HCT116 (cell line): ENCODE measurements at regions not wholly inside any gene's neighbourhood (a gene's known extent, or its start where the extent isn't known, plus 50 kb on each side); places are given as distances from the start of the nearest gene placed in this dataset.

ENCODE experiments used
- ATAC-seq: fragments of 200-7000 bp; cut with Tn5 transposase; 2 replicates; pipeline ENCODE4 v1.9.1; 2020; ENCODE audit warnings: mild to moderate bottlenecking, moderate library complexity
- BruUV-seq: library from RNA; stranded (reverse); fragments of 400-500 nt; replicated peaks from 2 replicates; lab custom pipeline; 2021; lab: Mats Ljungman, UMichigan
- CTCF ChIA-PET: fragments of 300-600 bp; sonication (Branson Sonifier 250); formaldehyde crosslinking; loops from one replicate; lab custom pipeline; 2021; ENCODE audit warnings: antibody characterized with exemption; lab: Charles Lee
- POLR2A ChIA-PET: fragments of 300-600, 350-600 bp; sonication (Branson Sonifier 250); formaldehyde crosslinking; loops from one replicate; lab custom pipeline; 2021; ENCODE audit warnings: antibody characterized with exemption; lab: Charles Lee
- RAD21 ChIA-PET, 2 experiments: fragments of 300-600 bp; sonication (Branson Sonifier 250); formaldehyde crosslinking; loops; one replicate each; lab custom pipeline; 2023; ENCODE audit warnings: low total read pairs in 2 of 2; ENCODE audit not compliant: uncharacterized antibody in 2 of 2, unreplicated experiment in 2 of 2, low non-redundant PET in 1 of 2; lab: Charles Lee
- DNase-seq: peaks from one replicate; pipeline ENCODE4 v3.0.0-alpha.2; 2010; ENCODE audit warnings: low read depth, low spot score
- H2AFZ ChIP-seq: fragments of 200-600 bp; shearing (Covaris generic), sonication (generic); 2 replicates; pipeline ENCODE4 v1.6.1; 2017; ENCODE audit warnings: low read depth, mixed run types, mixed read lengths, antibody characterized with exemption, low read length; ENCODE audit not compliant: poor library complexity, severe bottlenecking
- H3K27ac ChIP-seq: 2 replicates; pipeline ENCODE4 v1.5.1; 2012; ENCODE audit warnings: low read depth, low read length
- H3K27me3 ChIP-seq: fragments of 200-600 bp; sonication (generic); 2 replicates; pipeline ENCODE4 v1.6.1; 2016; ENCODE audit warnings: mixed run types, low read length, mixed read lengths; ENCODE audit not compliant: insufficient read depth
- H3K36me3 ChIP-seq, 2 experiments: fragments of 200-500 bp in 1 of 2; fragments of 200-600 bp in 1 of 2; sonication (Bioruptor generic) in 1 of 2; sonication (generic) in 1 of 2; 2 replicates each; pipeline versions ENCODE4 v1.5.1 to v1.6.1; 2014 to 2016; ENCODE audit warnings: low read length in 2 of 2, inconsistent platforms in 1 of 2, mixed read lengths in 1 of 2, mixed run types in 1 of 2; ENCODE audit not compliant: insufficient read depth in 2 of 2, control insufficient read depth in 1 of 2
- H3K4me1 ChIP-seq, 2 experiments: fragments of 200-600 bp in 1 of 2; sonication (generic) in 1 of 2; 2 replicates each; pipeline versions ENCODE4 v1.5.1 to v1.6.1; 2012 to 2017; ENCODE audit warnings: low read length in 2 of 2, inconsistent platforms in 1 of 2, mild to moderate bottlenecking in 1 of 2, mixed read lengths in 1 of 2, mixed run types in 1 of 2, moderate library complexity in 1 of 2; ENCODE audit not compliant: insufficient read depth in 2 of 2, control insufficient read depth in 1 of 2
- H3K4me2 ChIP-seq: fragments of 200-600 bp; sonication (generic); 2 replicates; pipeline ENCODE4 v1.6.1; 2017; ENCODE audit warnings: mixed run types, low read length, mixed read lengths
- H3K4me3 ChIP-seq, 2 experiments: fragments of 200-600 bp in 1 of 2; sonication (generic) in 1 of 2; replicated peaks in 1 of 2; 2 replicates each; pipeline ENCODE4 v1.5.1; 2011 to 2016; ENCODE audit warnings: low read length in 2 of 2, control low read depth in 1 of 2, low read depth in 1 of 2, mild to moderate bottlenecking in 1 of 2, mixed read lengths in 1 of 2, mixed run types in 1 of 2
- H3K79me2 ChIP-seq: fragments of 200-600 bp; sonication (generic); 2 replicates; pipeline ENCODE4 v1.6.1; 2017; ENCODE audit warnings: mild to moderate bottlenecking, mixed run types, low read length, moderate library complexity, mixed read lengths; ENCODE audit not compliant: insufficient read depth
- H3K9ac ChIP-seq: fragments of 200-600 bp; sonication (generic); 2 replicates; pipeline ENCODE4 v1.6.1; 2016; ENCODE audit warnings: low read length, mixed read lengths
- H3K9me2 ChIP-seq: fragments of 200-600 bp; sonication (generic), shearing (Covaris generic); 2 replicates; pipeline ENCODE4 v1.6.1; 2017; ENCODE audit warnings: mixed run types, mild to moderate bottlenecking, moderate library complexity; ENCODE audit not compliant: insufficient read depth
- H3K9me3 ChIP-seq, 2 experiments: fragments of 200-500 bp in 1 of 2; fragments of 200-600 bp in 1 of 2; sonication (Bioruptor generic) in 1 of 2; sonication (generic) in 1 of 2; 2 replicates each; pipeline ENCODE4 v1.6.1; 2014 to 2017; ENCODE audit warnings: low read length in 2 of 2, mixed read lengths in 2 of 2, inconsistent platforms in 1 of 2, low read depth in 1 of 2, mild to moderate bottlenecking in 1 of 2, mixed run types in 1 of 2, moderate library complexity in 1 of 2; ENCODE audit not compliant: control insufficient read depth in 1 of 2, insufficient read depth in 1 of 2
- H4K20me1 ChIP-seq: fragments of 200-600 bp; sonication (generic), shearing (Covaris generic); 2 replicates; pipeline ENCODE4 v1.6.1; 2017; ENCODE audit warnings: mixed run types, mild to moderate bottlenecking, moderate library complexity; ENCODE audit not compliant: insufficient read depth
- CBX3 ChIP-seq: IDR thresholded peaks from 2 replicates; pipeline ENCODE4 v1.6.1; 2012; ENCODE audit warnings: low read depth
- ELF1 ChIP-seq: IDR thresholded peaks from 2 replicates; pipeline ENCODE4 v1.6.1; 2012; ENCODE audit warnings: low read depth, borderline replicate concordance
- EZH2 ChIP-seq: fragments of 200-600 bp; sonication (generic); IDR thresholded peaks from 2 replicates; pipeline ENCODE4 v1.6.1; 2017; ENCODE audit warnings: antibody characterized with exemption, mixed run types
- FOSL1 ChIP-seq: IDR thresholded peaks from 2 replicates; pipeline ENCODE4 v1.6.1; 2012; ENCODE audit warnings: low read depth
- JUND ChIP-seq: IDR thresholded peaks from 2 replicates; pipeline ENCODE4 v1.6.1; 2012
- RAD21 ChIP-seq: IDR thresholded peaks from 2 replicates; pipeline ENCODE4 v1.6.1; 2012; ENCODE audit warnings: low read depth, mild to moderate bottlenecking
- SP1 ChIP-seq: IDR thresholded peaks from 2 replicates; pipeline ENCODE4 v1.6.1; 2012; ENCODE audit warnings: low read depth
- SRF ChIP-seq: IDR thresholded peaks from 2 replicates; pipeline ENCODE4 v1.6.1; 2012; ENCODE audit warnings: low read depth
- TCF7L2 ChIP-seq: IDR thresholded peaks from 2 replicates; pipeline ENCODE4 v1.7.0; 2011; ENCODE audit warnings: borderline replicate concordance, inconsistent platforms; ENCODE audit not compliant: insufficient read depth, insufficient read length; ENCODE audit errors: extremely low read depth
- ZFX ChIP-seq: fragments of 450-650 bp; IDR thresholded peaks from 2 replicates; pipeline ENCODE4 v1.6.1; 2017
- ZNF274 ChIP-seq: fragments of 200-500 bp; sonication (Bioruptor generic); IDR thresholded peaks from 2 replicates; pipeline ENCODE4 v1.6.1; 2014; ENCODE audit warnings: mild to moderate bottlenecking, low read depth, low read length, inconsistent platforms
- intact Hi-C: fragments of 100-400 bp; cut with micrococcal nuclease; formaldehyde crosslinking; loops from 2 replicates; pipeline ENCODE4 v1.10.0; 2022
- TF ChIP-seq, protein P1 (sequence below): IDR thresholded peaks from 2 replicates; pipeline ENCODE4 v1.6.1; 2012
- TF ChIP-seq, protein P2 (sequence below): IDR thresholded peaks from 2 replicates; pipeline ENCODE4 v1.6.1; 2011; ENCODE audit warnings: mild to moderate bottlenecking, low read length, moderate library complexity; ENCODE audit not compliant: insufficient replicate concordance; ENCODE audit errors: extremely low read depth
- TF ChIP-seq, protein P3 (sequence below): IDR thresholded peaks from 2 replicates; pipeline ENCODE4 v1.6.1; 2012; ENCODE audit warnings: low read depth

DNA sequence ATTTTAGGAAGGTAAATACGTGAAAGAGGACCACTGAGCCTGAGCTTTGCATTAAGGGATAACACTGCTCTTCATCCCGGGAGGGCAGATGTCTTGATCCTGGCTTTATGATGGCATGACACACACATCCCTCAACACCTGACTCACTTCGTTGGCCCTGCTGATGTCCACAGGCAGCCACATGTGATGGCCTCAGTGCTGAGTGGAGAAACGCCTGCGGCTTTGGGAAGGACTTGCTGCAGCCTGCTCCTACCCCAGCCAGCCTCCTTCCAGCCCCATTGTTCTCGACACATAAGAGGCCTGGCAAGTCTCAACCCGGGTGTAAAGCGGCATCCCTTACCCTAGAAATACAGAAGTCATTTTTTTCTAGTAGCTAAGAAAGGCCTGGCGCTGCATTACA, 169.0 kb downstream of the SYK start (continued):
- TF ChIP-seq, protein P1, sequence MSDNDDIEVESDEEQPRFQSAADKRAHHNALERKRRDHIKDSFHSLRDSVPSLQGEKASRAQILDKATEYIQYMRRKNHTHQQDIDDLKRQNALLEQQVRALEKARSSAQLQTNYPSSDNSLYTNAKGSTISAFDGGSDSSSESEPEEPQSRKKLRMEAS = no peak
- TF ChIP-seq, all 23 proteins: peak for 0

DNA sequence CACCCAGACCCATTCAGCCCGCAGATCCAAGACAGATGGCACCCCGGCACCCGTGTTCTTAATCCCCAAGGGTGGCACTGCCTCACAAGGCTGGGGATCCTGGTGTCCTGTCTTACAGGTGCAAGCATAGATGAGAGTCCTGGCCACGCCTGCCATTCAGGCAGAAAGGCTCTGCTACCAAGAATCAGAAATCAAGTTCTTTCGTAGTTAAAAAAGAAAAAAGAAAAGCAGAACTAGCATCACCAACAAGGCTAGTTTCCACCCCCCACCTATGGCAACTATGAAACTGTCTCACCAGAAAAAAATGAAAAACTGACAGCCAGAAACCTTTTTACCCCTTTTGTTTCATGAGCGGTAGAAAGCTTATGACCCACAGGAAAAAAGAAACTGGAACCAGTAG, 170.4 kb downstream of the SYK start:
- H3K9ac ChIP-seq = no peak overlapping the region
- no peaks in the 10 kb centered on the region for H3K79me2 ChIP-seq
- no peaks in the 10 kb centered on the region for H4K20me1 ChIP-seq
- ChIA-PET CTCF (no interaction called here), RAD21 (no interaction called here), POLR2A (no interaction called here)
- no peak for ATAC-seq
- H3K4me3 ChIP-seq = no peak overlapping the region
- no TSS peak for BruUV-seq
- intact Hi-C loops = no loop called here
- TF ChIP-seq JUND (no peak), SP1 (no peak), TCF7L2 (no peak), CBX3 (no peak), RAD21 (no peak), EZH2 (no peak), ELF1 (no peak), ZNF274 (no peak), ZFX (no peak), FOSL1 (no peak), SRF (no peak)
- TF ChIP-seq, protein P2, sequence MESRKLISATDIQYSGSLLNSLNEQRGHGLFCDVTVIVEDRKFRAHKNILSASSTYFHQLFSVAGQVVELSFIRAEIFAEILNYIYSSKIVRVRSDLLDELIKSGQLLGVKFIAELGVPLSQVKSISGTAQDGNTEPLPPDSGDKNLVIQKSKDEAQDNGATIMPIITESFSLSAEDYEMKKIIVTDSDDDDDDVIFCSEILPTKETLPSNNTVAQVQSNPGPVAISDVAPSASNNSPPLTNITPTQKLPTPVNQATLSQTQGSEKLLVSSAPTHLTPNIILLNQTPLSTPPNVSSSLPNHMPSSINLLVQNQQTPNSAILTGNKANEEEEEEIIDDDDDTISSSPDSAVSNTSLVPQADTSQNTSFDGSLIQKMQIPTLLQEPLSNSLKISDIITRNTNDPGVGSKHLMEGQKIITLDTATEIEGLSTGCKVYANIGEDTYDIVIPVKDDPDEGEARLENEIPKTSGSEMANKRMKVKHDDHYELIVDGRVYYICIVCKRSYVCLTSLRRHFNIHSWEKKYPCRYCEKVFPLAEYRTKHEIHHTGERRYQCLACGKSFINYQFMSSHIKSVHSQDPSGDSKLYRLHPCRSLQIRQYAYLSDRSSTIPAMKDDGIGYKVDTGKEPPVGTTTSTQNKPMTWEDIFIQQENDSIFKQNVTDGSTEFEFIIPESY = no peak
- TF ChIP-seq, protein P1 = no peak
- TF ChIP-seq, protein P3, sequence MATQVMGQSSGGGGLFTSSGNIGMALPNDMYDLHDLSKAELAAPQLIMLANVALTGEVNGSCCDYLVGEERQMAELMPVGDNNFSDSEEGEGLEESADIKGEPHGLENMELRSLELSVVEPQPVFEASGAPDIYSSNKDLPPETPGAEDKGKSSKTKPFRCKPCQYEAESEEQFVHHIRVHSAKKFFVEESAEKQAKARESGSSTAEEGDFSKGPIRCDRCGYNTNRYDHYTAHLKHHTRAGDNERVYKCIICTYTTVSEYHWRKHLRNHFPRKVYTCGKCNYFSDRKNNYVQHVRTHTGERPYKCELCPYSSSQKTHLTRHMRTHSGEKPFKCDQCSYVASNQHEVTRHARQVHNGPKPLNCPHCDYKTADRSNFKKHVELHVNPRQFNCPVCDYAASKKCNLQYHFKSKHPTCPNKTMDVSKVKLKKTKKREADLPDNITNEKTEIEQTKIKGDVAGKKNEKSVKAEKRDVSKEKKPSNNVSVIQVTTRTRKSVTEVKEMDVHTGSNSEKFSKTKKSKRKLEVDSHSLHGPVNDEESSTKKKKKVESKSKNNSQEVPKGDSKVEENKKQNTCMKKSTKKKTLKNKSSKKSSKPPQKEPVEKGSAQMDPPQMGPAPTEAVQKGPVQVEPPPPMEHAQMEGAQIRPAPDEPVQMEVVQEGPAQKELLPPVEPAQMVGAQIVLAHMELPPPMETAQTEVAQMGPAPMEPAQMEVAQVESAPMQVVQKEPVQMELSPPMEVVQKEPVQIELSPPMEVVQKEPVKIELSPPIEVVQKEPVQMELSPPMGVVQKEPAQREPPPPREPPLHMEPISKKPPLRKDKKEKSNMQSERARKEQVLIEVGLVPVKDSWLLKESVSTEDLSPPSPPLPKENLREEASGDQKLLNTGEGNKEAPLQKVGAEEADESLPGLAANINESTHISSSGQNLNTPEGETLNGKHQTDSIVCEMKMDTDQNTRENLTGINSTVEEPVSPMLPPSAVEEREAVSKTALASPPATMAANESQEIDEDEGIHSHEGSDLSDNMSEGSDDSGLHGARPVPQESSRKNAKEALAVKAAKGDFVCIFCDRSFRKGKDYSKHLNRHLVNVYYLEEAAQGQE = no peak
- H3K36me3 ChIP-seq = no peaks in the 10 kb centered on the region
- no peak overlapping the region for H3K4me2 ChIP-seq
- DNase-seq = no peak
- H3K4me1 ChIP-seq = peaks cover 0 to 1% of the 10 kb centered on the region in 2 experiments; a peak in 2 of 4 replicates
- no peaks in the 10 kb centered on the region for H3K9me2 ChIP-seq
- no peak overlapping the region for H2AFZ ChIP-seq
- no peak overlapping the region for H3K27ac ChIP-seq
- H3K27me3 ChIP-seq = no peaks in the 10 kb centered on the region
- H3K9me3 ChIP-seq = no peaks in the 10 kb centered on the region
